ENCODE measurements at regions not wholly inside any gene's neighbourhood (a gene's known extent, or its start where the extent isn't known, plus 50 kb on each side); places are given as distances from the start of the nearest gene placed in this dataset.

DNA sequence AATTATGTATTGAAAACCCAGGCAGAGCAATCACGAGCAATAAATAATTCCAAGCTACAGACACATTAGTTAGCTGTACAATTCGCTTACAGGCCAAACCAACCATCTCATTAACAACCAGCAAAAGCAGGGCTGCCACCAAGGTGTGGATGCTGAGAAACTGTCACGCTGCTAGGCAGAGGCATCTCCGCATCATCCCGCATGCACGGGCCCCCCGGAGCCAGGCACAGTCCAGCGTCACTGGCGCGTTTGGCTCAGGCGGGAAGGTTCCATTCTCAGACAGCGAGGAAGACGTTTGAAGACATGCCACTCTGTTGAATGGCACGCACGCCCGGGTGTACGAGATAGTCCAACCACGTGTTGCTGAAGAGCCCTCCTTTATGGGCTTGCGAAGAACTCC is 184.0 kb downstream of the OLFM1 start:
- TF ChIP-seq, protein P1, sequence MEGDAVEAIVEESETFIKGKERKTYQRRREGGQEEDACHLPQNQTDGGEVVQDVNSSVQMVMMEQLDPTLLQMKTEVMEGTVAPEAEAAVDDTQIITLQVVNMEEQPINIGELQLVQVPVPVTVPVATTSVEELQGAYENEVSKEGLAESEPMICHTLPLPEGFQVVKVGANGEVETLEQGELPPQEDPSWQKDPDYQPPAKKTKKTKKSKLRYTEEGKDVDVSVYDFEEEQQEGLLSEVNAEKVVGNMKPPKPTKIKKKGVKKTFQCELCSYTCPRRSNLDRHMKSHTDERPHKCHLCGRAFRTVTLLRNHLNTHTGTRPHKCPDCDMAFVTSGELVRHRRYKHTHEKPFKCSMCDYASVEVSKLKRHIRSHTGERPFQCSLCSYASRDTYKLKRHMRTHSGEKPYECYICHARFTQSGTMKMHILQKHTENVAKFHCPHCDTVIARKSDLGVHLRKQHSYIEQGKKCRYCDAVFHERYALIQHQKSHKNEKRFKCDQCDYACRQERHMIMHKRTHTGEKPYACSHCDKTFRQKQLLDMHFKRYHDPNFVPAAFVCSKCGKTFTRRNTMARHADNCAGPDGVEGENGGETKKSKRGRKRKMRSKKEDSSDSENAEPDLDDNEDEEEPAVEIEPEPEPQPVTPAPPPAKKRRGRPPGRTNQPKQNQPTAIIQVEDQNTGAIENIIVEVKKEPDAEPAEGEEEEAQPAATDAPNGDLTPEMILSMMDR (conservative IDR thresholded peaks at IDR 0.05; ENCODE audit: low read length) = no peak
- TF ChIP-seq EZH2phosphoT487 (IDR thresholded peaks at IDR 0.05; ENCODE audit: borderline replicate concordance) = no peak

Measured in Loucy (cell line).